Stomach (tissue), 4 donors: ENCODE measurements at regions not wholly inside any gene's neighbourhood (a gene's known extent, or its start where the extent isn't known, plus 50 kb on each side); places are given as distances from the start of the nearest gene placed in this dataset.

ENCODE experiments used
- EP300 ChIP-seq: sonication (generic); formaldehyde crosslinking; IDR thresholded peaks from one replicate; pipeline ENCODE4 v1.6.1; 2017; ENCODE audit warnings: antibody characterized with exemption
- POLR2A ChIP-seq, 4 donors: fragments of 450-650 bp; IDR thresholded peaks; one replicate each; pipeline ENCODE4 v1.6.1; 2016; ENCODE audit warnings: antibody characterized with exemption in 4 of 4, control low read depth in 2 of 4, mild to moderate bottlenecking in 1 of 4, moderate library complexity in 1 of 4
- POLR2AphosphoS5 ChIP-seq, 3 donors: sonication (generic); formaldehyde crosslinking; IDR thresholded peaks; one replicate each; pipeline ENCODE4 v1.6.1; 2016; ENCODE audit warnings: antibody characterized with exemption in 3 of 3

- TF ChIP-seq EP300 (no peak), POLR2AphosphoS5 (IDR thresholded peaks at IDR 0.05) (no peak), POLR2A (IDR thresholded peaks at IDR 0.05) (no peak)
Observed at GRCh38 chr6:167528976-167529375, 204.1 kb downstream of the TTLL2 start.
